Testis (tissue), 2 donors: ENCODE measurements at regions not wholly inside any gene's neighbourhood (a gene's known extent, or its start where the extent isn't known, plus 50 kb on each side); places are given as distances from the start of the nearest gene placed in this dataset.

Experiments
- CTCF ChIP-seq, 3 experiments: fragments of 450-650 bp in 2 of 3; fragments of 200-600 bp in 1 of 3; sonication (generic) in 1 of 3; IDR thresholded peaks; one replicate each; pipeline ENCODE4 v1.5.1; 2016 to 2019; ENCODE audit warnings: antibody characterized with exemption in 3 of 3, mild to moderate bottlenecking in 2 of 3, moderate library complexity in 1 of 3
- POLR2A ChIP-seq: fragments of 450-650 bp; IDR thresholded peaks from one replicate; pipeline ENCODE4 v1.6.1; 2017; ENCODE audit warnings: antibody characterized with exemption, mild to moderate bottlenecking, moderate library complexity

- TF ChIP-seq CTCF (IDR thresholded peaks at IDR 0.05): no peak
- no peak for TF ChIP-seq POLR2A
Observed at GRCh38 chr4:111952688-111953087, 192.6 kb upstream of the FAM241A start.
